ENCODE measurements at regions not wholly inside any gene's neighbourhood (a gene's known extent, or its start where the extent isn't known, plus 50 kb on each side); places are given as distances from the start of the nearest gene placed in this dataset.

GRCh38 chr5:171635561-171636245, 149.9 kb upstream of the SMIM23 start:
- ATAC-seq (no peak), DNase-seq (no peak)
- intact Hi-C loops (cut with DNase I, micrococcal nuclease): no loop called here

- no peak for DNase-seq
- intact Hi-C loops (cut with DNase I, micrococcal nuclease): no loop called here
- no peak for ATAC-seq
Observed at GRCh38 chr5:171637811-171638210, 147.8 kb upstream of the SMIM23 start.

- ATAC-seq (no peak), DNase-seq (no peak)
- intact Hi-C loops (cut with DNase I, micrococcal nuclease): no loop called here
Observed at GRCh38 chr5:171639205-171639621, 146.4 kb upstream of the SMIM23 start.

GRCh38 chr5:171639966-171640365, 145.7 kb upstream of the SMIM23 start:
- no peak for ATAC-seq
- DNase-seq: no peak
- intact Hi-C loops (cut with DNase I, micrococcal nuclease): no loop called here

GRCh38 chr5:171640480-171640879, 145.1 kb upstream of the SMIM23 start:
- intact Hi-C loops (cut with DNase I, micrococcal nuclease): no loop called here
- no peak for DNase-seq
- no peak for ATAC-seq

- no peak for ATAC-seq
- DNase-seq: no peak
- intact Hi-C loops (cut with DNase I, micrococcal nuclease): no loop called here
Observed at GRCh38 chr5:171641891-171642290, 143.7 kb upstream of the SMIM23 start.

GRCh38 chr5:171642894-171643293, 142.7 kb upstream of the SMIM23 start:
- intact Hi-C loops (cut with DNase I, micrococcal nuclease): no loop called here
- no peak for ATAC-seq
- DNase-seq: no peak

- no peak for ATAC-seq
- DNase-seq: no peak
- intact Hi-C loops (cut with DNase I, micrococcal nuclease): no loop called here
Observed at GRCh38 chr5:171644536-171644935, 141.1 kb upstream of the SMIM23 start.

GRCh38 chr5:171646102-171647042, 139.2 kb upstream of the SMIM23 start:
- intact Hi-C loops (cut with DNase I, micrococcal nuclease): no loop called here
- DNase-seq: no peak
- ATAC-seq: no peak

GRCh38 chr5:171647043-171647903, 138.3 kb upstream of the SMIM23 start:
- intact Hi-C loops (cut with DNase I, micrococcal nuclease): no loop called here
- ATAC-seq (no peak), DNase-seq (no peak)

- intact Hi-C loops (cut with DNase I, micrococcal nuclease): no loop called here
- ATAC-seq (no peak), DNase-seq (no peak)
Observed at GRCh38 chr5:171647904-171648260, 137.7 kb upstream of the SMIM23 start.

- intact Hi-C loops (cut with DNase I, micrococcal nuclease): no loop called here
- ATAC-seq (no peak), DNase-seq (no peak)
Observed at GRCh38 chr5:171648279-171649074, 137.1 kb upstream of the SMIM23 start.

GRCh38 chr5:171649075-171649401, 136.6 kb upstream of the SMIM23 start:
- intact Hi-C loops (cut with DNase I, micrococcal nuclease): no loop called here
- ATAC-seq: no peak

GRCh38 chr5:171650597-171650996, 135.0 kb upstream of the SMIM23 start:
- intact Hi-C loops (cut with DNase I, micrococcal nuclease): no loop called here
- DNase-seq: no peak
- ATAC-seq: no peak

More at GRCh38 chr5:171649075-171649401, 136.6 kb upstream of the SMIM23 start:
- DNase-seq: no peak

- no peak for ATAC-seq
Observed at GRCh38 chr5:171651102-171651501, 134.5 kb upstream of the SMIM23 start.

GRCh38 chr5:171654881-171655280, 130.7 kb upstream of the SMIM23 start:
- DNase-seq (no peak), ATAC-seq (no peak)
- intact Hi-C loops (cut with DNase I, micrococcal nuclease): no loop called here

More at GRCh38 chr5:171651102-171651501, 134.5 kb upstream of the SMIM23 start:
- intact Hi-C loops (cut with DNase I, micrococcal nuclease): no loop called here
- DNase-seq: no peak

- intact Hi-C loops (cut with DNase I, micrococcal nuclease): no loop called here
- no peak for ATAC-seq
Observed at GRCh38 chr5:171657473-171657872, 128.1 kb upstream of the SMIM23 start.

GRCh38 chr5:171659896-171660295, 125.7 kb upstream of the SMIM23 start:
- ATAC-seq: no peak

More at GRCh38 chr5:171657473-171657872, 128.1 kb upstream of the SMIM23 start:
- DNase-seq: no peak

GRCh38 chr5:171660434-171660833, 125.2 kb upstream of the SMIM23 start:
- intact Hi-C loops (cut with DNase I, micrococcal nuclease): no loop called here
- ATAC-seq (no peak), DNase-seq (no peak)

More at GRCh38 chr5:171659896-171660295, 125.7 kb upstream of the SMIM23 start:
- intact Hi-C loops (cut with DNase I, micrococcal nuclease): no loop called here
- no peak for DNase-seq

Data from left colon (tissue), 2 donors.